ENCODE measurements at regions not wholly inside any gene's neighbourhood (a gene's known extent, or its start where the extent isn't known, plus 50 kb on each side); places are given as distances from the start of the nearest gene placed in this dataset.

- no peaks in the 10 kb centered on the region for H3K4me1 ChIP-seq (ENCODE audit: insufficient read depth, low read length)
- H3K9me3 ChIP-seq (ENCODE audit: low read length) = no peaks in the 10 kb centered on the region
- H3K27ac ChIP-seq (ENCODE audit: extremely low read length, insufficient read depth, low read length) = no peak overlapping the region
- H3K27me3 ChIP-seq (ENCODE audit: control insufficient read depth in 1 of 2, insufficient read depth in 2 of 2, low read length in 2 of 2) = peaks cover 0 to 2% of the 10 kb centered on the region in 2 experiments; a peak in 1 of 5 replicates
- H3K4me3 ChIP-seq (replicated peaks in 1 of 3; ENCODE audit: insufficient read depth in 1 of 3, low read depth in 2 of 3, low read length in 3 of 3) = no peak overlapping the region
- no peak for ATAC-seq
- no peak overlapping the region for H3K9ac ChIP-seq (ENCODE audit: insufficient read depth, low read depth, low read length)
- WGBS (ENCODE audit: low lambda C conversion rate) = 8% methylated on average over 7 of the region's 7 CpGs
- DNase-seq (ENCODE audit: low spot score) = no peak
- ChIA-PET CTCF (ENCODE audit: low intra/inter-chr PET ratio, low total read pairs) (no interaction called here), POLR2A (no interaction called here)
- H3K36me3 ChIP-seq (replicated peaks in 1 of 2; ENCODE audit: control insufficient read depth in 1 of 2, insufficient read depth in 2 of 2, low read length in 2 of 2) = no peaks in the 10 kb centered on the region
- H3K79me2 ChIP-seq (ENCODE audit: insufficient read depth, low read length) = no peaks in the 10 kb centered on the region
- H3K4me2 ChIP-seq (ENCODE audit: low read depth, low read length) = no peak overlapping the region
- H2AFZ ChIP-seq (ENCODE audit: low read length) = no peak overlapping the region
- intact Hi-C loops (cut with micrococcal nuclease; ENCODE audit: unreplicated experiment) (no loop called here), in situ Hi-C loops (cut with HindIII; ENCODE audit: extremely low pct_ligation_motif_present, low pct_unique_long_range_greater_than_20kb) (no loop called here)
- no peak for TF ChIP-seq PPARG (CRISPR knock-in tag; conservative IDR thresholded peaks at IDR 0.05)
- no peak for TF ChIP-seq BCLAF1 (IDR thresholded peaks at IDR 0.05)
- TF ChIP-seq SUZ12 (IDR thresholded peaks at IDR 0.05; ENCODE audit: low read depth, low read length) = no peak
- TF ChIP-seq PHF5A (CRISPR knock-in tag; IDR thresholded peaks at IDR 0.05; ENCODE audit: low read depth, unreplicated experiment) = no peak
- no peak for TF ChIP-seq ZFP62 (CRISPR knock-in tag; IDR thresholded peaks at IDR 0.05)
- TF ChIP-seq ATF7 (IDR thresholded peaks at IDR 0.05) = no peak
- TF ChIP-seq ATF7 (CRISPR knock-in tag; IDR thresholded peaks at IDR 0.05) = no peak
- no peak for TF ChIP-seq ZNF704 (CRISPR knock-in tag; IDR thresholded peaks at IDR 0.05; ENCODE audit: borderline replicate concordance)
- TF ChIP-seq ZNF3 (CRISPR knock-in tag; IDR thresholded peaks at IDR 0.05) = no peak
- TF ChIP-seq ZXDC (CRISPR knock-in tag; IDR thresholded peaks at IDR 0.05) = no peak
- FAIRE-seq = no peak
- H4K20me1 ChIP-seq (ENCODE audit: insufficient read depth, low read length) = no peaks in the 10 kb centered on the region
- no TSS peak for BruUV-seq (replicated peaks)
These were observed 85.0 kb upstream of the ZNF800 start for GRCh38 chr7:127477295-127478023.
